ENCODE measurements at regions not wholly inside any gene's neighbourhood (a gene's known extent, or its start where the extent isn't known, plus 50 kb on each side); places are given as distances from the start of the nearest gene placed in this dataset.

- no peaks in the 10 kb centered on the region for H3K9me3 ChIP-seq (ENCODE audit: low read depth)
- H3K4me2 ChIP-seq (ENCODE audit: unreplicated experiment): no peak overlapping the region
- H3K27me3 ChIP-seq (replicated peaks; ENCODE audit: insufficient read depth): no peaks in the 10 kb centered on the region
- in situ Hi-C loops (cut with MboI): no loop called here
- no peak overlapping the region for H3K9ac ChIP-seq
- H3K79me2 ChIP-seq (ENCODE audit: insufficient read depth): no peaks in the 10 kb centered on the region
- no peaks in the 10 kb centered on the region for H3F3A ChIP-seq (ENCODE audit: insufficient read depth)
- H4K20me1 ChIP-seq (ENCODE audit: insufficient read depth): no peaks in the 10 kb centered on the region
- H3K9me2 ChIP-seq (ENCODE audit: insufficient read depth): no peaks in the 10 kb centered on the region
- DNase-seq: no peak
- WGBS, 2 experiments (ENCODE audit: low coverage in 1 of 2, low lambda C conversion rate in 2 of 2, missing lambda C conversion rate in 2 of 2): 27% methylated on average over 2 of the region's 2 CpGs
- TF ChIP-seq EZH2phosphoT487 (IDR thresholded peaks at IDR 0.05; ENCODE audit: insufficient read depth, low read depth) (no peak), EZH2 (IDR thresholded peaks at IDR 0.05; ENCODE audit: insufficient read depth, poor library complexity, severe bottlenecking) (no peak)
- no peak overlapping the region for H3K27ac ChIP-seq
- H3K36me3 ChIP-seq (ENCODE audit: low read depth): no peaks in the 10 kb centered on the region
- no peak overlapping the region for H3K4me3 ChIP-seq
- H3K4me1 ChIP-seq (ENCODE audit: insufficient read depth): no peaks in the 10 kb centered on the region
- no peak overlapping the region for H2AFZ ChIP-seq
Measured at GRCh38 chr16:6076631-6077030, 979.0 kb upstream of the EEF2KMT start.

DNA sequence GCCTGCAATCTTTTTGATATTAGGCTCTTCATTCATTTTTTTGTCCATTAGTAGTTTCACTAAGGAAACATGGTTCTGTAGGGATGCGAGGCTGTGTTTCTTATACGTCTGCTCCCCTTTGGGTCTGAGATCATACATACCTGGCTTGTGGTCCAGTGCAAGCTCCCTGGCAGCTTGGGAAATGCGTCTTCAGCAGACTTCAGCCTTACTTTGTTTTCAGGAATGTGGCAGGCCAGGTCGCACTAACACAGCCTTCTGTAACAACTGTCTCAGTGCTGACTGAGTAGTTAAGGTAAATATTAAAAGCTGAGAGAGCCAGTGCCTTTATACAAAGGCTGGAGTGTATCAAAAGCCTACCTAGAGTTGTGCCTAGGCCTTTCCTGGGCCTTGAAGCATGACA is 970.5 kb upstream of the EEF2KMT start:
- no peaks in the 10 kb centered on the region for H3F3A ChIP-seq (ENCODE audit: insufficient read depth)
- no peaks in the 10 kb centered on the region for H3K36me3 ChIP-seq (ENCODE audit: low read depth)
- WGBS, 2 experiments (ENCODE audit: low coverage in 1 of 2, low lambda C conversion rate in 2 of 2, missing lambda C conversion rate in 2 of 2): 28 to 35% methylated on average over 4 of the region's 4 CpGs
- H3K4me3 ChIP-seq: no peak overlapping the region
- no peak for TF ChIP-seq EZH2 (IDR thresholded peaks at IDR 0.05; ENCODE audit: insufficient read depth, poor library complexity, severe bottlenecking)
- TF ChIP-seq EZH2phosphoT487 (IDR thresholded peaks at IDR 0.05; ENCODE audit: insufficient read depth, low read depth): no peak
- H3K79me2 ChIP-seq (ENCODE audit: insufficient read depth): no peaks in the 10 kb centered on the region
- H3K4me1 ChIP-seq (ENCODE audit: insufficient read depth): no peaks in the 10 kb centered on the region
- H3K9me2 ChIP-seq (ENCODE audit: insufficient read depth): no peaks in the 10 kb centered on the region
- H3K9me3 ChIP-seq (ENCODE audit: low read depth): no peaks in the 10 kb centered on the region
- no peaks in the 10 kb centered on the region for H3K27me3 ChIP-seq (replicated peaks; ENCODE audit: insufficient read depth)
- H2AFZ ChIP-seq: no peak overlapping the region
- H4K20me1 ChIP-seq (ENCODE audit: insufficient read depth): no peaks in the 10 kb centered on the region
- no peak for DNase-seq
- no peak overlapping the region for H3K9ac ChIP-seq
- in situ Hi-C loops (cut with MboI): no loop called here
- no peak overlapping the region for H3K27ac ChIP-seq
- H3K4me2 ChIP-seq (ENCODE audit: unreplicated experiment): no peak overlapping the region

GRCh38 chr16:6066652-6067051 is 969.1 kb upstream of the EEF2KMT start:
- 4 to 6% methylated on average over 7 of the region's 7 CpGs for WGBS, 2 experiments (ENCODE audit: low coverage in 1 of 2, low lambda C conversion rate in 2 of 2, missing lambda C conversion rate in 2 of 2)

GRCh38 chr16:6063526-6063925 is 965.9 kb upstream of the EEF2KMT start:
- Histone ChIP-seq H3K36me3 (ENCODE audit: low read depth) (no peaks in the 10 kb centered on the region), H3K79me2 (ENCODE audit: insufficient read depth) (no peaks in the 10 kb centered on the region), H3K4me3 (no peak overlapping the region), H2AFZ (no peak overlapping the region), H3K9ac (no peak overlapping the region), H3F3A (ENCODE audit: insufficient read depth) (no peaks in the 10 kb centered on the region), H3K4me1 (ENCODE audit: insufficient read depth) (no peaks in the 10 kb centered on the region), H3K9me2 (ENCODE audit: insufficient read depth) (no peaks in the 10 kb centered on the region), H3K27me3 (replicated peaks; ENCODE audit: insufficient read depth) (no peaks in the 10 kb centered on the region), H4K20me1 (ENCODE audit: insufficient read depth) (no peaks in the 10 kb centered on the region), H3K27ac (no peak overlapping the region), H3K9me3 (ENCODE audit: low read depth) (no peaks in the 10 kb centered on the region), H3K4me2 (ENCODE audit: unreplicated experiment) (no peak overlapping the region)
- TF ChIP-seq EZH2 (IDR thresholded peaks at IDR 0.05; ENCODE audit: insufficient read depth, poor library complexity, severe bottlenecking): no peak
- TF ChIP-seq EZH2phosphoT487 (IDR thresholded peaks at IDR 0.05; ENCODE audit: insufficient read depth, low read depth): no peak
- in situ Hi-C loops (cut with MboI): no loop called here
- no peak for DNase-seq
- 10 to 13% methylated on average over 3 of the region's 3 CpGs for WGBS, 2 experiments (ENCODE audit: low coverage in 1 of 2, low lambda C conversion rate in 2 of 2, missing lambda C conversion rate in 2 of 2)

More at GRCh38 chr16:6066652-6067051, 969.1 kb upstream of the EEF2KMT start:
- no peaks in the 10 kb centered on the region for H3K36me3 ChIP-seq (ENCODE audit: low read depth)
- H3K9me2 ChIP-seq (ENCODE audit: insufficient read depth): no peaks in the 10 kb centered on the region
- no peaks in the 10 kb centered on the region for H3K4me1 ChIP-seq (ENCODE audit: insufficient read depth)
- H3K9me3 ChIP-seq (ENCODE audit: low read depth): no peaks in the 10 kb centered on the region
- H4K20me1 ChIP-seq (ENCODE audit: insufficient read depth): no peaks in the 10 kb centered on the region
- H3F3A ChIP-seq (ENCODE audit: insufficient read depth): no peaks in the 10 kb centered on the region
- no peak overlapping the region for H3K27ac ChIP-seq
- no peaks in the 10 kb centered on the region for H3K27me3 ChIP-seq (replicated peaks; ENCODE audit: insufficient read depth)
- TF ChIP-seq EZH2phosphoT487 (IDR thresholded peaks at IDR 0.05; ENCODE audit: insufficient read depth, low read depth) (no peak), EZH2 (IDR thresholded peaks at IDR 0.05; ENCODE audit: insufficient read depth, poor library complexity, severe bottlenecking) (no peak)
- no peaks in the 10 kb centered on the region for H3K79me2 ChIP-seq (ENCODE audit: insufficient read depth)
- H3K9ac ChIP-seq: no peak overlapping the region
- in situ Hi-C loops (cut with MboI): no loop called here
- no peak overlapping the region for H3K4me3 ChIP-seq
- no peak overlapping the region for H3K4me2 ChIP-seq (ENCODE audit: unreplicated experiment)
- DNase-seq: no peak
- H2AFZ ChIP-seq: no peak overlapping the region

- Histone ChIP-seq H3K4me1 (ENCODE audit: insufficient read depth) (no peaks in the 10 kb centered on the region), H2AFZ (no peak overlapping the region), H3K4me3 (no peak overlapping the region), H4K20me1 (ENCODE audit: insufficient read depth) (no peaks in the 10 kb centered on the region), H3K79me2 (ENCODE audit: insufficient read depth) (no peaks in the 10 kb centered on the region), H3K27ac (no peak overlapping the region), H3F3A (ENCODE audit: insufficient read depth) (no peaks in the 10 kb centered on the region), H3K36me3 (ENCODE audit: low read depth) (no peaks in the 10 kb centered on the region), H3K9me3 (ENCODE audit: low read depth) (no peaks in the 10 kb centered on the region), H3K9ac (no peak overlapping the region), H3K27me3 (replicated peaks; ENCODE audit: insufficient read depth) (no peaks in the 10 kb centered on the region), H3K9me2 (ENCODE audit: insufficient read depth) (no peaks in the 10 kb centered on the region), H3K4me2 (ENCODE audit: unreplicated experiment) (no peak overlapping the region)
- DNase-seq: no peak
- in situ Hi-C loops (cut with MboI): no loop called here
- TF ChIP-seq EZH2phosphoT487 (IDR thresholded peaks at IDR 0.05; ENCODE audit: insufficient read depth, low read depth): no peak
- TF ChIP-seq EZH2 (IDR thresholded peaks at IDR 0.05; ENCODE audit: insufficient read depth, poor library complexity, severe bottlenecking): no peak
Measured at GRCh38 chr16:6059671-6060070, 962.1 kb upstream of the EEF2KMT start.

All from GM23248 (cell line).